Astrocyte (in vitro differentiated cells and primary cell): ENCODE measurements at regions not wholly inside any gene's neighbourhood (a gene's known extent, or its start where the extent isn't known, plus 50 kb on each side); places are given as distances from the start of the nearest gene placed in this dataset.

Experiments used
- DNase-seq: peaks from one replicate; pipeline ENCODE4 v3.0.0-alpha.2; 2010; ENCODE audit warnings: low read depth
- FAIRE-seq: peaks from 2 replicates; lab custom pipeline; 2011; peaks lifted over from hg19 to GRCh38; lab: Jason Lieb, UNC
- H2AFZ ChIP-seq: 2 replicates; pipeline ENCODE4 v1.6.0; 2012; ENCODE audit warnings: low read depth, low read length, inconsistent platforms
- H3K27ac ChIP-seq: 2 replicates; pipeline ENCODE4 v1.5.1; 2011; ENCODE audit warnings: low read depth, low read length, inconsistent platforms
- H3K27me3 ChIP-seq: 2 replicates; pipeline ENCODE4 v1.6.0; 2011; ENCODE audit warnings: low read length, inconsistent platforms; ENCODE audit not compliant: insufficient read depth
- H3K36me3 ChIP-seq: 2 replicates; pipeline ENCODE4 v1.5.1; 2011; ENCODE audit warnings: low read length, inconsistent platforms; ENCODE audit not compliant: insufficient read depth
- H3K4me1 ChIP-seq: 2 replicates; pipeline ENCODE4 v1.5.1; 2011; ENCODE audit warnings: low read length, inconsistent platforms; ENCODE audit not compliant: insufficient read depth
- H3K4me2 ChIP-seq: 2 replicates; pipeline ENCODE4 v1.6.0; 2012; ENCODE audit warnings: low read length, inconsistent platforms
- H3K4me3 ChIP-seq: 2 replicates; pipeline ENCODE4 v1.5.1; 2011; ENCODE audit warnings: low read depth, mild to moderate bottlenecking, low read length, inconsistent platforms; ENCODE audit not compliant: insufficient read depth
- H3K79me2 ChIP-seq: 2 replicates; pipeline ENCODE4 v1.6.0; 2012; ENCODE audit warnings: mild to moderate bottlenecking, low read length, inconsistent platforms; ENCODE audit not compliant: insufficient read depth
- H3K9ac ChIP-seq: 2 replicates; pipeline ENCODE4 v1.6.0; 2012; ENCODE audit warnings: mild to moderate bottlenecking, low read length, inconsistent platforms
- H3K9me3 ChIP-seq: 2 replicates; pipeline ENCODE4 v1.5.1; 2012; ENCODE audit warnings: low read depth, mild to moderate bottlenecking, low read length, inconsistent platforms; ENCODE audit not compliant: insufficient read depth
- H4K20me1 ChIP-seq: 2 replicates; pipeline ENCODE4 v1.6.0; 2012; ENCODE audit warnings: low read length, inconsistent platforms; ENCODE audit not compliant: insufficient read depth
- H3K27ac Mint-ChIP-seq: one replicate; pipeline ENCODE4 v1.8.0; 2021; ENCODE audit warnings: mild to moderate bottlenecking, mixed read lengths; ENCODE audit not compliant: unreplicated experiment
- H3K27me3 Mint-ChIP-seq: one replicate; pipeline ENCODE4 v1.8.0; 2021; ENCODE audit warnings: low read depth, mixed read lengths; ENCODE audit not compliant: unreplicated experiment
- H3K36me3 Mint-ChIP-seq: one replicate; pipeline ENCODE4 v1.8.0; 2021; ENCODE audit warnings: low read depth, mixed read lengths; ENCODE audit not compliant: unreplicated experiment
- H3K4me1 Mint-ChIP-seq: one replicate; pipeline ENCODE4 v1.8.0; 2021; ENCODE audit warnings: low read depth, mixed read lengths; ENCODE audit not compliant: unreplicated experiment
- H3K4me3 Mint-ChIP-seq: one replicate; pipeline ENCODE4 v1.8.0; 2021; ENCODE audit warnings: mild to moderate bottlenecking, moderate library complexity, mixed read lengths; ENCODE audit not compliant: unreplicated experiment
- H3K9me3 Mint-ChIP-seq: one replicate; pipeline ENCODE4 v1.8.0; 2021; ENCODE audit warnings: mild to moderate bottlenecking, mixed read lengths; ENCODE audit not compliant: unreplicated experiment
- EZH2 ChIP-seq: IDR thresholded peaks from 2 replicates; pipeline ENCODE4 v1.6.1; 2012; ENCODE audit warnings: mild to moderate bottlenecking, low read length, inconsistent platforms; ENCODE audit not compliant: insufficient read depth
- TF ChIP-seq, protein P1 (sequence below): IDR thresholded peaks from 2 replicates; pipeline ENCODE4 v1.5.1; 2011; ENCODE audit warnings: low read depth, mild to moderate bottlenecking, inconsistent platforms, low read length, moderate library complexity; ENCODE audit not compliant: insufficient read depth

DNA sequence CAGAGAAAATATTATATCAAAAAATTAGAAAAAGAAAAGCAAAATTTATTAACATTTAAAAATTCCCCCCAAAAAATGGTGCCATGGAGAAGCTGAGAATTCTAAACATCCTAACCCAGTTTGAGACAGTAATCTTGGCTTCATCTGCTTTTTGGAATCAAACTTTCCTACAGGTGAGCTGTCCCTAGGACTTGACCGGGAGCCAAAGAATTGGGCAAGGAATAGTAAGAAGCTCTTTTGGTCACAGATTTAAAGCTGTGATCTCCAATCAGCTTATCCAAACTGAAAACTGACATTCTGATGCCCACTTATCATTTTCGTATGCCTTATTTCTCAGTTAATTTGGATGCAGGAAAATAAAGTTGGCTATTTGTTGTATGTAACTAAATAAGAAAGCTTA is 457.3 kb upstream of the DMAC1 start:
- H3K27ac ChIP-seq, result no peak overlapping the region
- H2AFZ ChIP-seq, result no peak overlapping the region
- H3K4me3 ChIP-seq, result no peak overlapping the region
- no peak overlapping the region for H3K4me2 ChIP-seq
- Mint-ChIP-seq H3K27ac (no peak overlapping the region), H3K4me3 (no peak overlapping the region), H3K36me3 (no peaks in the 10 kb centered on the region), H3K9me3 (no peaks in the 10 kb centered on the region), H3K4me1 (no peaks in the 10 kb centered on the region), H3K27me3 (peaks cover 4% of the 10 kb centered on the region)
- H3K4me1 ChIP-seq, result no peaks in the 10 kb centered on the region
- no peaks in the 10 kb centered on the region for H3K36me3 ChIP-seq
- H3K9ac ChIP-seq, result no peak overlapping the region
- H3K79me2 ChIP-seq, result no peaks in the 10 kb centered on the region
- DNase-seq (no peak), FAIRE-seq (no peak)
- H3K27me3 ChIP-seq, result no peaks in the 10 kb centered on the region
- no peaks in the 10 kb centered on the region for H3K9me3 ChIP-seq
- no peaks in the 10 kb centered on the region for H4K20me1 ChIP-seq
- no peak for TF ChIP-seq EZH2
- TF ChIP-seq, protein P1, sequence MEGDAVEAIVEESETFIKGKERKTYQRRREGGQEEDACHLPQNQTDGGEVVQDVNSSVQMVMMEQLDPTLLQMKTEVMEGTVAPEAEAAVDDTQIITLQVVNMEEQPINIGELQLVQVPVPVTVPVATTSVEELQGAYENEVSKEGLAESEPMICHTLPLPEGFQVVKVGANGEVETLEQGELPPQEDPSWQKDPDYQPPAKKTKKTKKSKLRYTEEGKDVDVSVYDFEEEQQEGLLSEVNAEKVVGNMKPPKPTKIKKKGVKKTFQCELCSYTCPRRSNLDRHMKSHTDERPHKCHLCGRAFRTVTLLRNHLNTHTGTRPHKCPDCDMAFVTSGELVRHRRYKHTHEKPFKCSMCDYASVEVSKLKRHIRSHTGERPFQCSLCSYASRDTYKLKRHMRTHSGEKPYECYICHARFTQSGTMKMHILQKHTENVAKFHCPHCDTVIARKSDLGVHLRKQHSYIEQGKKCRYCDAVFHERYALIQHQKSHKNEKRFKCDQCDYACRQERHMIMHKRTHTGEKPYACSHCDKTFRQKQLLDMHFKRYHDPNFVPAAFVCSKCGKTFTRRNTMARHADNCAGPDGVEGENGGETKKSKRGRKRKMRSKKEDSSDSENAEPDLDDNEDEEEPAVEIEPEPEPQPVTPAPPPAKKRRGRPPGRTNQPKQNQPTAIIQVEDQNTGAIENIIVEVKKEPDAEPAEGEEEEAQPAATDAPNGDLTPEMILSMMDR, result no peak

DNA sequence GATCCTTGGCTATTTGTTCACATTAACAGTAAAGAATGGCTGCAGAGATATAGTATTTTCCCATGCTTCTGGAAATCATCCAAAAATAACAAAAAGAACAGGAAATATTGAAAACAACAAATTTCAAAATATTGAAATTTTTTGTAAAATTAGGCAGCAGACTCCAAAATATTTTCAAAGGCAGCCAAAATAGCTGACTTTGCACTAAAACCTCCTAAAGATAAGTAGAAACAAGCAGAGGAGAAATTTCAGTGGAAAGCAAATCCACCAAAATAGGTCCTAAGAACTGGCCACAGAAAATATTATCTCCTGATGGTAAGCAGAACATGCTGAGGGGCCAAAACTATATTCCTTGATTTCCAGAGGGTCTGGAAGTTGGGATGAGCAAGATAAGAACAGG is 456.3 kb upstream of the DMAC1 start:
- no peak overlapping the region for H3K27ac Mint-ChIP-seq
- FAIRE-seq (no peak), DNase-seq (no peak)
- Histone ChIP-seq H3K4me1 (no peaks in the 10 kb centered on the region), H3K36me3 (no peaks in the 10 kb centered on the region), H4K20me1 (no peaks in the 10 kb centered on the region), H2AFZ (no peak overlapping the region), H3K79me2 (no peaks in the 10 kb centered on the region), H3K27me3 (no peaks in the 10 kb centered on the region), H3K9ac (no peak overlapping the region), H3K4me3 (no peak overlapping the region), H3K9me3 (no peaks in the 10 kb centered on the region), H3K27ac (no peak overlapping the region), H3K4me2 (no peak overlapping the region)
- no peak for TF ChIP-seq EZH2
- TF ChIP-seq, protein P1, result no peak
- no peaks in the 10 kb centered on the region for H3K36me3 Mint-ChIP-seq
- no peaks in the 10 kb centered on the region for H3K9me3 Mint-ChIP-seq
- no peak overlapping the region for H3K4me3 Mint-ChIP-seq
- peaks cover 3% of the 10 kb centered on the region for H3K27me3 Mint-ChIP-seq
- no peaks in the 10 kb centered on the region for H3K4me1 Mint-ChIP-seq

DNA sequence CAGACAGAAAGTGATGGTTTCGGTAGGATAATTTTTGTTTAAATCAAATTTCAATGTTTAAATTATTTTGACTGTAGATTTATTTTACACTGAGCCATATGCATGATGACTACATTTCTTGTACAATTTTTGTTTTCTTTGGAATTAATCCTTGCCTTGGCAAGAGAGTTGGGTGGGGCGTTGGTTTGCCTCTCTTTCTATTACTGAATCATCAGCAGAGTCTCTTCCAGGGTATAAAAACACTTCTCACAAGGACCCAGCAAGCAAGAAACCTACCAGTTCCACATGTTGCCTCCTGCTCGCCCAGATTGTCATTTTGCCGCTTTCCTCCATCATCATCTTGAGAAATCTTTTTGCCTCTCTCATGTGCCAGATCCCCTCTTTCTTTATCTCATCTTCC is 455.0 kb upstream of the DMAC1 start:
- no peaks in the 10 kb centered on the region for H3K9me3 Mint-ChIP-seq
- no peak for FAIRE-seq

More for the DNA sequence above, 455.0 kb upstream of the DMAC1 start:
- Histone ChIP-seq H3K36me3 (no peaks in the 10 kb centered on the region), H3K79me2 (no peaks in the 10 kb centered on the region), H3K27me3 (no peaks in the 10 kb centered on the region), H3K9me3 (no peaks in the 10 kb centered on the region), H3K9ac (no peak overlapping the region), H3K4me2 (no peak overlapping the region), H3K27ac (no peak overlapping the region), H3K4me1 (no peaks in the 10 kb centered on the region), H2AFZ (no peak overlapping the region), H4K20me1 (no peaks in the 10 kb centered on the region), H3K4me3 (no peak overlapping the region)
- TF ChIP-seq EZH2, result no peak
- TF ChIP-seq, protein P1, result no peak
- H3K4me1 Mint-ChIP-seq, result no peaks in the 10 kb centered on the region
- no peak overlapping the region for H3K4me3 Mint-ChIP-seq
- H3K27ac Mint-ChIP-seq, result no peak overlapping the region
- H3K36me3 Mint-ChIP-seq, result no peaks in the 10 kb centered on the region
- peak; percentile 6 for DNase-seq
- H3K27me3 Mint-ChIP-seq, result peaks cover 2% of the 10 kb centered on the region
